ENCODE measurements at regions not wholly inside any gene's neighbourhood (a gene's known extent, or its start where the extent isn't known, plus 50 kb on each side); places are given as distances from the start of the nearest gene placed in this dataset.

DNA sequence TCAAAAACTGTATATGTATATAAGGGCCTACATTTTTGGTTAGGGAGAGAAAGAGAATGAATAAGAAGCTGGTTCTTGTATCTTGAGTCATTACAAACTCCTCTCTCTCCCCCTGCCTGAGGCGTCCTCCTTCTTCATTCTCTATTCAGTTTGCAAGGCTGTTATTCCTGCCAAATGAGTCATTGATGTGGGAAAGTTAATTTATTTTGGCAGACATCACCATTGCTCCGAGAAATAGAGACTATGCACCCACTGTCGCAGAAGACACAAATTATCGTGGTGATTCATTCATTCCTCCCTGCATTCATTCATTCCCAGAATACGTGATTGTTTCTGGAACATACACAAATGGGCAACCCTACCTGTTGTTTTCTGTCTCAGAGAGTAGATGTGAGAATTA is 112.5 kb upstream of the MED13L start:
- FAIRE-seq (peak; percentile 94), DNase-seq (ENCODE audit: low read depth, low spot score) (peak; percentile 95)
- intact Hi-C loops (cut with micrococcal nuclease) = no loop called here
- Histone ChIP-seq H3K27me3 (ENCODE audit: control insufficient read depth in 2 of 2, insufficient read depth in 2 of 2, low read length in 2 of 2) (no peaks in the 10 kb centered on the region), H4K20me1 (replicated peaks; ENCODE audit: control insufficient read depth, extremely low read depth, insufficient read depth, low read length) (no peaks in the 10 kb centered on the region), H3K9me1 (replicated peaks; ENCODE audit: control insufficient read depth, extremely low read depth, insufficient read depth, low read length) (no peaks in the 10 kb centered on the region), H3K79me2 (ENCODE audit: control insufficient read depth, insufficient read depth, low read length) (no peaks in the 10 kb centered on the region), H3K9ac (replicated peaks; ENCODE audit: extremely low read depth, insufficient read depth, low read length) (no peak overlapping the region), H3K4me2 (ENCODE audit: insufficient read depth, low read length) (no peak overlapping the region), H3K4me1 (ENCODE audit: control insufficient read depth, extremely low read depth, insufficient read depth, low read length) (peaks cover 10% of the 10 kb centered on the region), H2AFZ (ENCODE audit: low read depth, low read length) (no peak overlapping the region), H3K27ac (ENCODE audit: insufficient read depth, low read depth, low read length) (no peak overlapping the region), H3K9me3 (replicated peaks; ENCODE audit: control insufficient read depth, insufficient read depth, low read length) (no peaks in the 10 kb centered on the region), H3K36me3 (ENCODE audit: control insufficient read depth in 2 of 2, extremely low read depth in 1 of 2, insufficient read depth in 2 of 2, low read length in 2 of 2) (no peaks in the 10 kb centered on the region), H3K4me3 (replicated peaks in 1 of 3; ENCODE audit: insufficient read depth in 1 of 3, low read depth in 1 of 3, low read length in 3 of 3) (no peak overlapping the region)
- no peak for TF ChIP-seq GATA2 (IDR thresholded peaks at IDR 0.05; ENCODE audit: insufficient read depth, insufficient read length, low read depth, low read length)
- TF ChIP-seq, protein P1, sequence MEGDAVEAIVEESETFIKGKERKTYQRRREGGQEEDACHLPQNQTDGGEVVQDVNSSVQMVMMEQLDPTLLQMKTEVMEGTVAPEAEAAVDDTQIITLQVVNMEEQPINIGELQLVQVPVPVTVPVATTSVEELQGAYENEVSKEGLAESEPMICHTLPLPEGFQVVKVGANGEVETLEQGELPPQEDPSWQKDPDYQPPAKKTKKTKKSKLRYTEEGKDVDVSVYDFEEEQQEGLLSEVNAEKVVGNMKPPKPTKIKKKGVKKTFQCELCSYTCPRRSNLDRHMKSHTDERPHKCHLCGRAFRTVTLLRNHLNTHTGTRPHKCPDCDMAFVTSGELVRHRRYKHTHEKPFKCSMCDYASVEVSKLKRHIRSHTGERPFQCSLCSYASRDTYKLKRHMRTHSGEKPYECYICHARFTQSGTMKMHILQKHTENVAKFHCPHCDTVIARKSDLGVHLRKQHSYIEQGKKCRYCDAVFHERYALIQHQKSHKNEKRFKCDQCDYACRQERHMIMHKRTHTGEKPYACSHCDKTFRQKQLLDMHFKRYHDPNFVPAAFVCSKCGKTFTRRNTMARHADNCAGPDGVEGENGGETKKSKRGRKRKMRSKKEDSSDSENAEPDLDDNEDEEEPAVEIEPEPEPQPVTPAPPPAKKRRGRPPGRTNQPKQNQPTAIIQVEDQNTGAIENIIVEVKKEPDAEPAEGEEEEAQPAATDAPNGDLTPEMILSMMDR (IDR thresholded peaks at IDR 0.05; ENCODE audit: extremely low read depth in 1 of 2, insufficient read depth in 1 of 2, low read depth in 1 of 2, low read length in 2 of 2) = no peak
- TF ChIP-seq EZH2 (IDR thresholded peaks at IDR 0.05; ENCODE audit: borderline replicate concordance, low read depth, low read length, severe bottlenecking) = no peak
- TF ChIP-seq, protein P2, sequence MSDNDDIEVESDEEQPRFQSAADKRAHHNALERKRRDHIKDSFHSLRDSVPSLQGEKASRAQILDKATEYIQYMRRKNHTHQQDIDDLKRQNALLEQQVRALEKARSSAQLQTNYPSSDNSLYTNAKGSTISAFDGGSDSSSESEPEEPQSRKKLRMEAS (IDR thresholded peaks at IDR 0.05; ENCODE audit: insufficient read depth, insufficient read length) = no peak
- TF ChIP-seq FOS (IDR thresholded peaks at IDR 0.05; ENCODE audit: borderline replicate concordance, insufficient read depth, low read length) = peak; percentile 87
- no peak for TF ChIP-seq MYC (IDR thresholded peaks at IDR 0.05; ENCODE audit: low read depth, low read length)
- TF ChIP-seq JUN (IDR thresholded peaks at IDR 0.05; ENCODE audit: borderline replicate concordance, insufficient read depth, insufficient read length, low read depth) = peak; percentile 80
- peak; percentile 23 for TF ChIP-seq POLR2AphosphoS5 (IDR thresholded peaks at IDR 0.05; ENCODE audit: insufficient read depth, low read depth, low read length)
- TF ChIP-seq POLR2A (IDR thresholded peaks at IDR 0.05; ENCODE audit: low read depth, low read length) = peak; percentile 27
- CTCF ChIA-PET = interaction anchor here (0.6 to 1.3 kb wide), 4 partner anchors 43 to 249 kb away, joined by 3 to 5 read pairs (median 4); no protein-coding TSS in a partner anchor
- BruUV-seq (replicated peaks) = no TSS peak
- dilution Hi-C loops (cut with MboI; ENCODE audit: extremely low pct_ligation_motif_present, low sequenced_read_pairs) = no loop called here
- POLR2A ChIA-PET = interaction anchor here (0.6 kb wide), 1 partner anchor 31 kb away, joined by 6 read pairs; no protein-coding TSS in a partner anchor
